K562 (cell line): ENCODE measurements at regions not wholly inside any gene's neighbourhood (a gene's known extent, or its start where the extent isn't known, plus 50 kb on each side); places are given as distances from the start of the nearest gene placed in this dataset.

Experiments used
- ATF7 ChIP-seq: fragments of 450-650 bp; IDR thresholded peaks from 2 replicates; pipeline ENCODE4 v1.7.1; 2014; ENCODE audit warnings: mild to moderate bottlenecking, moderate library complexity
- FOXA3 ChIP-seq, 2 experiments: fragments of 450-650 bp in 1 of 2; sonication (generic) in 1 of 2; formaldehyde crosslinking; IDR thresholded peaks in 1 of 2; conservative IDR thresholded peaks in 1 of 2; 2 replicates each; pipeline versions ENCODE4 v1.4.0 to v1.8.0; 2020 to 2022; ENCODE audit warnings: mild to moderate bottlenecking in 2 of 2, missing genetic modification reagents in 1 of 2
- HDAC2 ChIP-seq: fragments of 450-650 bp; IDR thresholded peaks from 2 replicates; pipeline ENCODE4 v1.6.1; 2016; ENCODE audit warnings: mild to moderate bottlenecking
- HMG20A ChIP-seq: fragments of 450-650 bp; formaldehyde crosslinking; conservative IDR thresholded peaks from 2 replicates; pipeline ENCODE4 v1.4.0; 2020; ENCODE audit warnings: mild to moderate bottlenecking, mixed read lengths
- HOXB6 ChIP-seq: fragments of 250-450 bp; sonication (Bioruptor Pico); IDR thresholded peaks from 2 replicates; pipeline ENCODE4 v1.5.1; 2022; ENCODE audit warnings: mild to moderate bottlenecking, borderline replicate concordance
- MECOM ChIP-seq: fragments of 250-450 bp; sonication (Bioruptor Pico); IDR thresholded peaks from 2 replicates; pipeline ENCODE4 v1.8.0; 2022; ENCODE audit warnings: inconsistent platforms
- MEIS2 ChIP-seq: fragments of 450-650 bp; IDR thresholded peaks from 2 replicates; pipeline ENCODE4 v1.6.1; 2014; ENCODE audit warnings: mild to moderate bottlenecking; ENCODE audit not compliant: partially characterized antibody
- MLLT1 ChIP-seq, 2 experiments: fragments of 450-650 bp; IDR thresholded peaks; 2 replicates each; pipeline ENCODE4 v1.6.1; 2016
- RNF2 ChIP-seq: sonication (generic); IDR thresholded peaks from 2 replicates; pipeline ENCODE4 v1.6.1; 2016
- TAL1 ChIP-seq: fragments of 450-650 bp; IDR thresholded peaks from 2 replicates; pipeline ENCODE4 v1.6.1; 2016; ENCODE audit warnings: mild to moderate bottlenecking
- VEZF1 ChIP-seq: fragments of 200-800 bp; sonication (Bioruptor generic); IDR thresholded peaks from 2 replicates; pipeline ENCODE4 v1.6.1; 2017; ENCODE audit warnings: missing genetic modification characterization, missing compliant biosample characterization
- ZBTB12 ChIP-seq: fragments of 250-450 bp; sonication (Bioruptor Pico); IDR thresholded peaks from 2 replicates; pipeline ENCODE4 v1.4.0; 2020
- ZBTB9 ChIP-seq: fragments of 450-650 bp; formaldehyde crosslinking; IDR thresholded peaks from 2 replicates; pipeline ENCODE4 v1.4.0; 2020; ENCODE audit warnings: mild to moderate bottlenecking, moderate library complexity
- ZMIZ1 ChIP-seq, 2 experiments: fragments of 150-350 bp in 1 of 2; IDR thresholded peaks; 2 replicates each; pipeline ENCODE4 v1.6.1; 2012 to 2016; ENCODE audit warnings: low read depth in 2 of 2, low read length in 2 of 2, mild to moderate bottlenecking in 1 of 2, moderate library complexity in 1 of 2
- ZNF584 ChIP-seq: fragments of 200-800 bp; sonication (Bioruptor generic); IDR thresholded peaks from 2 replicates; pipeline ENCODE4 v1.6.1; 2016; ENCODE audit warnings: low read depth, mild to moderate bottlenecking, missing genetic modification characterization, missing compliant biosample characterization
- ZNF76 ChIP-seq: fragments of 250-450 bp; sonication (Bioruptor Pico); IDR thresholded peaks from 2 replicates; pipeline ENCODE4 v1.4.0; 2020; ENCODE audit warnings: mild to moderate bottlenecking, moderate library complexity, borderline replicate concordance

GRCh38 chr1:234553240-234554188, 56.5 kb downstream of the IRF2BP2 start (continued):
- TF ChIP-seq ZBTB9 (CRISPR knock-in tag) = no peak
- TF ChIP-seq HDAC2 = peak; percentile 75
- peak in 1 of 2 experiments; percentile 79; a peak in 2 of 4 replicates for TF ChIP-seq MLLT1 (IDR thresholded peaks at IDR 0.05)
- TF ChIP-seq ZBTB12 = 0 out of 2 replicates have a peak, but pooled peaks have one; percentile 18
- TF ChIP-seq ZNF584 (CRISPR knock-in tag) = peak; percentile 79; the same call in 1 of the 2 replicates
- 0 out of 2 replicates have a peak, but pooled peaks have one; percentile 55 for TF ChIP-seq ATF7
- 0 out of 2 replicates have a peak, but pooled peaks have one; percentile 31 for TF ChIP-seq HOXB6 (CRISPR knock-in tag)
- TF ChIP-seq HMG20A (CRISPR knock-in tag) = no peak
- TF ChIP-seq TAL1 = peak; percentile 42; the same call in 1 of the 2 replicates
- peak; percentile 59; the same call in 1 of the 2 replicates for TF ChIP-seq ZNF76 (CRISPR knock-in tag)
- peak; percentile 83 for TF ChIP-seq MECOM (CRISPR knock-in tag)
- peak in 1 of 2 experiments; percentile 57; a peak in 1 of 4 replicates for TF ChIP-seq ZMIZ1 (IDR thresholded peaks at IDR 0.05; ENCODE audit: low read depth in 2 of 2, low read length in 2 of 2)
- TF ChIP-seq RNF2 = peak; percentile 65; the same call in 1 of the 2 replicates
- peak; percentile 87 for TF ChIP-seq MEIS2
- no peak for TF ChIP-seq FOXA3 (CRISPR knock-in tag; conservative IDR thresholded peaks at IDR 0.05 in 1 of 2, IDR thresholded peaks at IDR 0.05 in 1 of 2)
- peak; percentile 50 for TF ChIP-seq VEZF1 (CRISPR knock-in tag)
